ENCODE measurements at regions not wholly inside any gene's neighbourhood (a gene's known extent, or its start where the extent isn't known, plus 50 kb on each side); places are given as distances from the start of the nearest gene placed in this dataset.

- no peak for TF ChIP-seq EZH2 (IDR thresholded peaks at IDR 0.05; ENCODE audit: low read depth)
- TF ChIP-seq, protein P1, sequence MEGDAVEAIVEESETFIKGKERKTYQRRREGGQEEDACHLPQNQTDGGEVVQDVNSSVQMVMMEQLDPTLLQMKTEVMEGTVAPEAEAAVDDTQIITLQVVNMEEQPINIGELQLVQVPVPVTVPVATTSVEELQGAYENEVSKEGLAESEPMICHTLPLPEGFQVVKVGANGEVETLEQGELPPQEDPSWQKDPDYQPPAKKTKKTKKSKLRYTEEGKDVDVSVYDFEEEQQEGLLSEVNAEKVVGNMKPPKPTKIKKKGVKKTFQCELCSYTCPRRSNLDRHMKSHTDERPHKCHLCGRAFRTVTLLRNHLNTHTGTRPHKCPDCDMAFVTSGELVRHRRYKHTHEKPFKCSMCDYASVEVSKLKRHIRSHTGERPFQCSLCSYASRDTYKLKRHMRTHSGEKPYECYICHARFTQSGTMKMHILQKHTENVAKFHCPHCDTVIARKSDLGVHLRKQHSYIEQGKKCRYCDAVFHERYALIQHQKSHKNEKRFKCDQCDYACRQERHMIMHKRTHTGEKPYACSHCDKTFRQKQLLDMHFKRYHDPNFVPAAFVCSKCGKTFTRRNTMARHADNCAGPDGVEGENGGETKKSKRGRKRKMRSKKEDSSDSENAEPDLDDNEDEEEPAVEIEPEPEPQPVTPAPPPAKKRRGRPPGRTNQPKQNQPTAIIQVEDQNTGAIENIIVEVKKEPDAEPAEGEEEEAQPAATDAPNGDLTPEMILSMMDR (conservative IDR thresholded peaks at IDR 0.05) = no peak
These were observed 147.3 kb upstream of the C11orf58 start for GRCh38 chr11:16591157-16591556.
